Left ventricle myocardium inferior (tissue), 1 donor: ENCODE measurements at regions not wholly inside any gene's neighbourhood (a gene's known extent, or its start where the extent isn't known, plus 50 kb on each side); places are given as distances from the start of the nearest gene placed in this dataset.

Experiments
- DNase-seq: peaks from one replicate; pipeline ENCODE4 v3.0.0-alpha.2; 2020
- H3K27ac ChIP-seq: fragments of 200-600 bp; replicated peaks from 2 replicates; pipeline ENCODE4 v1.8.0; 2021
- H3K27me3 ChIP-seq: fragments of 200-600 bp; 2 replicates; pipeline ENCODE4 v1.8.0; 2021; ENCODE audit warnings: low read depth
- H3K36me3 ChIP-seq: fragments of 200-600 bp; 2 replicates; pipeline ENCODE4 v1.8.0; 2021
- H3K4me1 ChIP-seq: fragments of 200-600 bp; 2 replicates; pipeline ENCODE4 v1.8.0; 2021
- H3K4me3 ChIP-seq: fragments of 200-600 bp; 2 replicates; pipeline ENCODE4 v1.8.0; 2021; ENCODE audit warnings: mild to moderate bottlenecking, moderate library complexity
- H3K9me3 ChIP-seq: fragments of 200-600 bp; replicated peaks from 2 replicates; pipeline ENCODE4 v1.8.0; 2021
- intact Hi-C: fragments of 100-400 bp; cut with micrococcal nuclease; formaldehyde crosslinking; loops from one replicate; pipeline ENCODE4 v1.11.0; 2022
- TF ChIP-seq, protein P1 (sequence below): fragments of 200-600 bp; IDR thresholded peaks from 2 replicates; pipeline ENCODE4 v1.8.0; 2021; ENCODE audit warnings: antibody characterized with exemption, mild to moderate bottlenecking, borderline replicate concordance
- donor health status: DM: no; HTN: yes; CAD: no; lungs with severe emphysema.

GRCh38 chr10:128950159-128950915 is 516.7 kb upstream of the MGMT start:
- DNase-seq: no peak
- intact Hi-C loops: no loop called here

GRCh38 chr10:128950916-128951275 is 516.1 kb upstream of the MGMT start:
- Histone ChIP-seq H3K27me3 (no peaks in the 10 kb centered on the region), H3K4me3 (no peak overlapping the region), H3K4me1 (peaks cover under 1% of the 10 kb centered on the region), H3K36me3 (no peaks in the 10 kb centered on the region), H3K27ac (no peak overlapping the region), H3K9me3 (peaks cover 7% of the 10 kb centered on the region)
- no peak for DNase-seq
- TF ChIP-seq, protein P1, sequence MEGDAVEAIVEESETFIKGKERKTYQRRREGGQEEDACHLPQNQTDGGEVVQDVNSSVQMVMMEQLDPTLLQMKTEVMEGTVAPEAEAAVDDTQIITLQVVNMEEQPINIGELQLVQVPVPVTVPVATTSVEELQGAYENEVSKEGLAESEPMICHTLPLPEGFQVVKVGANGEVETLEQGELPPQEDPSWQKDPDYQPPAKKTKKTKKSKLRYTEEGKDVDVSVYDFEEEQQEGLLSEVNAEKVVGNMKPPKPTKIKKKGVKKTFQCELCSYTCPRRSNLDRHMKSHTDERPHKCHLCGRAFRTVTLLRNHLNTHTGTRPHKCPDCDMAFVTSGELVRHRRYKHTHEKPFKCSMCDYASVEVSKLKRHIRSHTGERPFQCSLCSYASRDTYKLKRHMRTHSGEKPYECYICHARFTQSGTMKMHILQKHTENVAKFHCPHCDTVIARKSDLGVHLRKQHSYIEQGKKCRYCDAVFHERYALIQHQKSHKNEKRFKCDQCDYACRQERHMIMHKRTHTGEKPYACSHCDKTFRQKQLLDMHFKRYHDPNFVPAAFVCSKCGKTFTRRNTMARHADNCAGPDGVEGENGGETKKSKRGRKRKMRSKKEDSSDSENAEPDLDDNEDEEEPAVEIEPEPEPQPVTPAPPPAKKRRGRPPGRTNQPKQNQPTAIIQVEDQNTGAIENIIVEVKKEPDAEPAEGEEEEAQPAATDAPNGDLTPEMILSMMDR: no peak
- intact Hi-C loops: no loop called here

More at GRCh38 chr10:128950159-128950915, 516.7 kb upstream of the MGMT start:
- Histone ChIP-seq H3K27ac (no peak overlapping the region), H3K4me3 (no peak overlapping the region), H3K9me3 (peaks cover 7% of the 10 kb centered on the region), H3K36me3 (no peaks in the 10 kb centered on the region), H3K27me3 (no peaks in the 10 kb centered on the region), H3K4me1 (peaks cover 7% of the 10 kb centered on the region)
- TF ChIP-seq, protein P1: no peak

DNA sequence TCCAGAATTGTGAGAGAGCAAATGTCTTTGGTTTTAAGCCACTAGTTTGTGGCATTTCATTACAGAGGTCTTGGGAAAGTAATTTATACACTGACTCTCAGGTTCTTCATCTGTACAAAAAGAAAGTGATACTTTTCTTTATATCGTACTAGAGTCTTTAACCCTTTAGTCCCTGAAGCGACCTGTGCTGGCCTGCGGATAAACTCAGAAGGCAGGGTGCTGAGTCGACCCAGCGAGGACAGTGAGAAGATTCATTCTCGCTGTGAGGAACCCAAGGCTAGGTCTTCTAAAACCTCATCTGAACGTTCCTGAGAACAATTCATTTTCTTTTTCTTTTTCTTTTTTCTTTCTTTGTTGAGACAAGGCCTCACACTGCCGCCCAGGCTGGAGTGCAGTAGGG is 514.2 kb upstream of the MGMT start:
- Histone ChIP-seq H3K27ac (no peak overlapping the region), H3K36me3 (no peaks in the 10 kb centered on the region), H3K9me3 (no peaks in the 10 kb centered on the region), H3K4me1 (no peaks in the 10 kb centered on the region), H3K4me3 (no peak overlapping the region), H3K27me3 (no peaks in the 10 kb centered on the region)
- TF ChIP-seq, protein P1: no peak
- intact Hi-C loops: no loop called here
- DNase-seq: no peak

- intact Hi-C loops: no loop called here
- no peak overlapping the region for H3K27ac ChIP-seq
- H3K27me3 ChIP-seq: peaks cover 7% of the 10 kb centered on the region
- H3K4me1 ChIP-seq: no peaks in the 10 kb centered on the region
- no peak for DNase-seq
- no peaks in the 10 kb centered on the region for H3K36me3 ChIP-seq
- no peak overlapping the region for H3K4me3 ChIP-seq
- TF ChIP-seq, protein P1: no peak
- H3K9me3 ChIP-seq: no peaks in the 10 kb centered on the region
Measured at GRCh38 chr10:128956149-128956548, 510.9 kb upstream of the MGMT start.

GRCh38 chr10:128957221-128957620 is 509.8 kb upstream of the MGMT start:
- intact Hi-C loops: no loop called here
- Histone ChIP-seq H3K36me3 (no peaks in the 10 kb centered on the region), H3K4me3 (no peak overlapping the region), H3K4me1 (no peaks in the 10 kb centered on the region), H3K27ac (no peak overlapping the region), H3K27me3 (peaks cover 15% of the 10 kb centered on the region), H3K9me3 (no peaks in the 10 kb centered on the region)
- DNase-seq: no peak
- TF ChIP-seq, protein P1: no peak
